ENCODE measurements at regions not wholly inside any gene's neighbourhood (a gene's known extent, or its start where the extent isn't known, plus 50 kb on each side); places are given as distances from the start of the nearest gene placed in this dataset.

- no peaks in the 10 kb centered on the region; a peak in 1 of 7 replicates for H3K36me3 Mint-ChIP-seq (ENCODE audit: insufficient read depth in 1 of 3, low read depth in 3 of 3)
- H3K27ac ChIP-seq (ENCODE audit: insufficient read length, low read depth, low read length), result no peak overlapping the region
- no peak overlapping the region for H3K14ac ChIP-seq (ENCODE audit: insufficient read depth, low read length)
- H3K56ac ChIP-seq (ENCODE audit: insufficient read length, low read depth, low read length), result no peak overlapping the region
- no peak overlapping the region for H2AFZ ChIP-seq (ENCODE audit: low read length)
- H3K23me2 ChIP-seq (ENCODE audit: insufficient read length, low read depth, low read length, poor library complexity, severe bottlenecking), result no peaks in the 10 kb centered on the region
- H3K27ac Mint-ChIP-seq, result no peak overlapping the region; a peak in 1 of 7 replicates
- no peaks in the 10 kb centered on the region for H3K4me1 ChIP-seq (ENCODE audit: insufficient read depth, low read length)
- H3K9me3 ChIP-seq (ENCODE audit: control insufficient read depth, low read depth, low read length), result no peaks in the 10 kb centered on the region
- H2BK12ac ChIP-seq (ENCODE audit: insufficient read length, low read depth, low read length), result no peak overlapping the region
- no peaks in the 10 kb centered on the region for H4K20me1 ChIP-seq (ENCODE audit: control insufficient read depth, insufficient read depth, insufficient read length)
- no peak overlapping the region for H3K18ac ChIP-seq (ENCODE audit: insufficient read length, low read depth, low read length)
- H4K8ac ChIP-seq (replicated peaks; ENCODE audit: insufficient read length, low read depth, low read length), result no peak overlapping the region
- no CpG with 5 or more reads among the region's 6 CpGs for WGBS (ENCODE audit: extremely low coverage, insufficient read length, low lambda C conversion rate)
- H3K27me3 Mint-ChIP-seq (ENCODE audit: low read depth), result no peaks in the 10 kb centered on the region
- H3T11ph ChIP-seq (ENCODE audit: low read length), result no peak overlapping the region
- no peak overlapping the region for H3K4me3 Mint-ChIP-seq
- H2BK120ac ChIP-seq (ENCODE audit: low read depth, low read length, poor library complexity, severe bottlenecking), result no peak overlapping the region
- TF ChIP-seq, protein P1, sequence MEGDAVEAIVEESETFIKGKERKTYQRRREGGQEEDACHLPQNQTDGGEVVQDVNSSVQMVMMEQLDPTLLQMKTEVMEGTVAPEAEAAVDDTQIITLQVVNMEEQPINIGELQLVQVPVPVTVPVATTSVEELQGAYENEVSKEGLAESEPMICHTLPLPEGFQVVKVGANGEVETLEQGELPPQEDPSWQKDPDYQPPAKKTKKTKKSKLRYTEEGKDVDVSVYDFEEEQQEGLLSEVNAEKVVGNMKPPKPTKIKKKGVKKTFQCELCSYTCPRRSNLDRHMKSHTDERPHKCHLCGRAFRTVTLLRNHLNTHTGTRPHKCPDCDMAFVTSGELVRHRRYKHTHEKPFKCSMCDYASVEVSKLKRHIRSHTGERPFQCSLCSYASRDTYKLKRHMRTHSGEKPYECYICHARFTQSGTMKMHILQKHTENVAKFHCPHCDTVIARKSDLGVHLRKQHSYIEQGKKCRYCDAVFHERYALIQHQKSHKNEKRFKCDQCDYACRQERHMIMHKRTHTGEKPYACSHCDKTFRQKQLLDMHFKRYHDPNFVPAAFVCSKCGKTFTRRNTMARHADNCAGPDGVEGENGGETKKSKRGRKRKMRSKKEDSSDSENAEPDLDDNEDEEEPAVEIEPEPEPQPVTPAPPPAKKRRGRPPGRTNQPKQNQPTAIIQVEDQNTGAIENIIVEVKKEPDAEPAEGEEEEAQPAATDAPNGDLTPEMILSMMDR (conservative IDR thresholded peaks at IDR 0.05), result no peak
- H3K9me3 Mint-ChIP-seq, result peaks cover 4 to 6% of the 10 kb centered on the region in 2 experiments; a peak in 3 of 5 replicates
- no peaks in the 10 kb centered on the region for H3K79me1 ChIP-seq (ENCODE audit: insufficient read depth, low read depth, low read length, poor library complexity, severe bottlenecking)
- no peak overlapping the region for H2BK15ac ChIP-seq (ENCODE audit: low read depth, low read length)
- no peaks in the 10 kb centered on the region for H3K4me1 Mint-ChIP-seq
- no peak overlapping the region for H3K4me2 ChIP-seq (ENCODE audit: insufficient read depth, insufficient read length, low read length)
- H4K5ac ChIP-seq (ENCODE audit: insufficient read length, low read depth, low read length), result no peak overlapping the region
- no peak overlapping the region for H2AK5ac ChIP-seq (ENCODE audit: insufficient read length, low read length)
- no peak for DNase-seq
- no peak overlapping the region for H2BK5ac ChIP-seq (ENCODE audit: insufficient read length, low read length)
- H3K27me3 ChIP-seq (ENCODE audit: insufficient read depth, low read length), result no peaks in the 10 kb centered on the region
- H3K9ac ChIP-seq (ENCODE audit: extremely low read depth, insufficient read length, low read length), result no peak overlapping the region
- no peak overlapping the region for H3K23ac ChIP-seq (ENCODE audit: insufficient read length, low read depth, low read length)
- no peak overlapping the region for H4K91ac ChIP-seq (ENCODE audit: insufficient read length, low read depth, low read length)
- no peak overlapping the region for H3K4ac ChIP-seq (ENCODE audit: low read depth, low read length)
- H3K79me2 ChIP-seq (ENCODE audit: insufficient read depth, low read length), result no peaks in the 10 kb centered on the region
- no peak overlapping the region for H2BK20ac ChIP-seq (ENCODE audit: low read depth, low read length, poor library complexity, severe bottlenecking)
Observed at GRCh38 chr1:55749975-55750627, 534.9 kb upstream of the USP24 start.

Measured in H9 (cell line).